AG04450 (cell line): ENCODE measurements at regions not wholly inside any gene's neighbourhood (a gene's known extent, or its start where the extent isn't known, plus 50 kb on each side); places are given as distances from the start of the nearest gene placed in this dataset.

Experiments used
- CTCF ChIA-PET: fragments of 300-600, 350-600 bp; formaldehyde crosslinking; extraction: SDS; loops from one replicate; lab custom pipeline; 2022; ENCODE audit warnings: antibody characterized with exemption, inconsistent platforms; lab: Charles Lee
- POLR2A ChIA-PET: fragments of 350-600 bp; formaldehyde crosslinking; extraction: SDS; loops from one replicate; lab custom pipeline; 2021; ENCODE audit warnings: antibody characterized with exemption, inconsistent platforms; lab: Yijun Ruan, JAX
- DNase-seq: peaks from one replicate; pipeline ENCODE4 v3.0.0-alpha.2; 2011; ENCODE audit warnings: low read depth, low spot score
- H3K27ac ChIP-seq: one replicate; pipeline ENCODE4 v1.5.1; 2012; ENCODE audit warnings: low read depth, low read length, control low read depth
- H3K27me3 ChIP-seq: one replicate; pipeline ENCODE4 v1.6.0; 2012; ENCODE audit warnings: low read length; ENCODE audit not compliant: control insufficient read depth, insufficient read depth
- H3K4me3 ChIP-seq: 2 replicates; pipeline ENCODE4 v1.5.1; 2011; ENCODE audit warnings: mild to moderate bottlenecking, low read depth, low read length, control low read depth
- H3K9me3 ChIP-seq: 2 replicates; pipeline ENCODE4 v1.5.1; 2012; ENCODE audit warnings: low read length; ENCODE audit not compliant: control insufficient read depth, insufficient read depth
- TF ChIP-seq, protein P1 (sequence below): IDR thresholded peaks from 2 replicates; pipeline ENCODE4 v1.5.1; 2011; ENCODE audit warnings: low read depth, low read length, control low read depth, inconsistent platforms

DNA sequence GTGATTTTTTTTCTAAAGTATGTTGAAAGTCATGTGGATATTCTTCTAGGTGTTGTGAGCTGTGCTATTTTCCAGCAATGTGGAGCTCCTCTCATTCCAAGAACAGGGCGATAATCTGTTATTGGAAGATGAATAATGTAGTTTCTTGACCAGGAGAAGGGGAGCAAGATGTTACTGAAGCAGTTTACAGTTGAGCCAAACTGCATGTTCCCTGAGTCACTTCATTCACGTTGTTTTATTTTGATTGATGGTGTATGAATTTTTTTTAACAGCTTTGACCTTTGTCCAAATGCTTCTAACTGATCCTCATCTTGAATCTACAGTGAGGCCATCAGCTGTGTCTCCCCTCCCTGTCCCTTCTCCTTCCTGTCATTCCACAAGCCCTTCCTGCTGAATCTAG is 277.1 kb upstream of the KLF6 start:
- ChIA-PET CTCF (interaction anchor here (0.6 kb wide), 1 partner anchor 205 kb away, joined by 3 read pairs; no protein-coding TSS in a partner anchor), POLR2A (interaction anchor here (0.7 kb wide), 1 partner anchor 177 kb away, joined by 3 read pairs; no protein-coding TSS in a partner anchor)
- TF ChIP-seq, protein P1, sequence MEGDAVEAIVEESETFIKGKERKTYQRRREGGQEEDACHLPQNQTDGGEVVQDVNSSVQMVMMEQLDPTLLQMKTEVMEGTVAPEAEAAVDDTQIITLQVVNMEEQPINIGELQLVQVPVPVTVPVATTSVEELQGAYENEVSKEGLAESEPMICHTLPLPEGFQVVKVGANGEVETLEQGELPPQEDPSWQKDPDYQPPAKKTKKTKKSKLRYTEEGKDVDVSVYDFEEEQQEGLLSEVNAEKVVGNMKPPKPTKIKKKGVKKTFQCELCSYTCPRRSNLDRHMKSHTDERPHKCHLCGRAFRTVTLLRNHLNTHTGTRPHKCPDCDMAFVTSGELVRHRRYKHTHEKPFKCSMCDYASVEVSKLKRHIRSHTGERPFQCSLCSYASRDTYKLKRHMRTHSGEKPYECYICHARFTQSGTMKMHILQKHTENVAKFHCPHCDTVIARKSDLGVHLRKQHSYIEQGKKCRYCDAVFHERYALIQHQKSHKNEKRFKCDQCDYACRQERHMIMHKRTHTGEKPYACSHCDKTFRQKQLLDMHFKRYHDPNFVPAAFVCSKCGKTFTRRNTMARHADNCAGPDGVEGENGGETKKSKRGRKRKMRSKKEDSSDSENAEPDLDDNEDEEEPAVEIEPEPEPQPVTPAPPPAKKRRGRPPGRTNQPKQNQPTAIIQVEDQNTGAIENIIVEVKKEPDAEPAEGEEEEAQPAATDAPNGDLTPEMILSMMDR, result no peak

DNA sequence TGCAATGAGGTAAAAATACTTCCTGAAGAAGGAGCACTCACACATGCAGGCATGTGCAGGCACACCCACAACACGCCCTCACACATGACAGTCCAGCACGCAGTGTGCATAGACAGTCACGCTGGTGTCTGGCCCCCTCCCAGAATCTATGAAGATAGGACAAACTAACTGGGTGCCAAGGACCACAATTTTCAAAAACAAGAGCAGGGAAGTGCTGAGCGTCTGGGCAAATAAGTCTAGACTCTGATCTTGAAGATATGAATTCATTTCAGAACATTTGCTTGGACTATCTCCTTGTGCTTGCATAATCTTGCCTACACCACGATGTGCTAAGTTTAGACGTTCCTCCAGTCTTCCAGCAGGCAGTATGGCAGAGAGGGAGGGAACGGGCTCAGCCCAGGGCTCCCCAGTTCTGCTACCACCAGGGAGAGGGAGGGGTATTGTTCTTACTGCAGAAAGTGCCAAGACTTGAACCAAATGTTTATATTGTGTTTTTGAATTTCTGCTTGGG is 276.5 kb upstream of the KLF6 start:
- TF ChIP-seq, protein P1, result no peak
- ChIA-PET CTCF (no interaction called here), POLR2A (interaction anchor here (0.7 kb wide), 1 partner anchor 178 kb away, joined by 3 read pairs; no protein-coding TSS in a partner anchor)
- H3K9me3 ChIP-seq, result 0 out of 2 replicates have a peak, but pooled peaks cover 4% of the 10 kb centered on the region
- no peak overlapping the region for H3K4me3 ChIP-seq
- no peak for DNase-seq
- no peaks in the 10 kb centered on the region for H3K27me3 ChIP-seq
- H3K27ac ChIP-seq, result no peak overlapping the region

More for the DNA sequence above, 277.1 kb upstream of the KLF6 start:
- Histone ChIP-seq H3K27me3 (no peaks in the 10 kb centered on the region), H3K9me3 (0 out of 2 replicates have a peak, but pooled peaks cover 4% of the 10 kb centered on the region), H3K4me3 (no peak overlapping the region), H3K27ac (no peak overlapping the region)
- no peak for DNase-seq

DNA sequence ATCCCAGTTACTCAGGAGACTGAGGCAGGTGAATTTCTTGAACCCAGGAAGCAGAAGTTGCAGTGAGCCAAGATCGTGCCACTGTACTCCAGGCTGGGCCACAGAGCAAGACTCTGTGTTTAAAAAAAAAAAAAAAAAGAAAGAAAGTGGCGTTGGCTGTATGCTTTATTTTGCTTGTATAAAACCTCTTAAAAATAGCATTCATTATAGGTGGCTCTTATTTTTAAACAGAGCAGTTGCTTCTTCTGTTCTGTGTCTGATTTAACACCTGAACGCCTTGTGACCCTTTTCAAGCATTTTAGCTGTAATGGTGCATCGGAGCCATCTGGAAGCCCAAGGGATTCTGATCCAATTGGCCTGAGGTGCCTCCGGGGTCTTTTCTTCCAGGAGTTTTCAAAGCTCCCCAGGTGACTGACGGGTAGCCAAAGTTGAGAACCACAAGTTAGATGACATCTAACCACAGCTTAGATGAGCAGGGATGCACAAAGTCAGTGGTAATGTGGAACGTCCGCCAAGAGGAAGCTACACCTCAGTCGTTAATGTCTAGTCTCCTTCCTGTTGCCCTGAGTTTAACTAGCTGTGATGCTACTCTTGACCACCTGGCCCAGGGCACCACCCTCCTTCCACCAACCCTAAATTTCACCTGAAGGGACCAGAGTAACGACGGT is 274.6 kb upstream of the KLF6 start:
- TF ChIP-seq, protein P1, result no peak
- ChIA-PET POLR2A (interaction anchor here (0.6 kb wide), 2 partner anchors 65 to 393 kb away, joined by 3 to 9 read pairs; no protein-coding TSS in a partner anchor), CTCF (no interaction called here)
- Histone ChIP-seq H3K27ac (no peak overlapping the region), H3K27me3 (no peaks in the 10 kb centered on the region), H3K4me3 (no peak overlapping the region), H3K9me3 (0 out of 2 replicates have a peak, but pooled peaks cover 4% of the 10 kb centered on the region)
- DNase-seq, result no peak

DNA sequence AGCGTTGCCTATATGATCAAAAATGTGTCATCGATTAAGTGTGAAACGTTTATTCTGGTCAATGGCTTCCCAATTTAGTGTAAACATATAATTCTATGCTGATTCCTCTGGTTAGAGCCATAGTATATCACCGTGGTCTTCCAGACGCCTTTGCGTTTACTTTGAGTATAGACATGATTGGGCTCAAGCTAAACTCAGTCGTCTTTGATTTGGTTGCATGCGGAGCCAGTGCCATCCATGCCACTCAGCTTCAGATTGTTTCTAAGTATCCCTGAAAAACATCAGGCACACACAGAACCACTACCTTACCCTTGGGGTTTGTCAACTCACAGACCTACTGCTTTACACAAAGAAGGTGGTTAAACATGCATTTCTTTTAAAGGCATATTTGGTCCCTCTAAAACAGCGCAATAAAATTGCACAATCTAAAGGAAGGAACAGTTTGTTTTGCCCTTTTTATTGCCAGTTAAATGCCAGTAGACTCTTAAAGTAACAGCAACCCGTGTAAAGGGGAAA is 273.6 kb upstream of the KLF6 start:
- Histone ChIP-seq H3K27ac (no peak overlapping the region), H3K9me3 (0 out of 2 replicates have a peak, but pooled peaks cover 4% of the 10 kb centered on the region), H3K27me3 (no peaks in the 10 kb centered on the region), H3K4me3 (no peak overlapping the region)
- TF ChIP-seq, protein P1, result no peak
- ChIA-PET CTCF (no interaction called here), POLR2A (no interaction called here)
- no peak for DNase-seq
